GM04504 (cell line): ENCODE measurements at regions not wholly inside any gene's neighbourhood (a gene's known extent, or its start where the extent isn't known, plus 50 kb on each side); places are given as distances from the start of the nearest gene placed in this dataset.

Source experiments
- DNase-seq: peaks from one replicate; pipeline ENCODE4 v3.0.0-alpha.2; 2012; ENCODE audit warnings: low read depth

- DNase-seq, result no peak
Observed at GRCh38 chr4:58935332-58935731, 1825.1 kb upstream of the IGFBP7 start.

DNA sequence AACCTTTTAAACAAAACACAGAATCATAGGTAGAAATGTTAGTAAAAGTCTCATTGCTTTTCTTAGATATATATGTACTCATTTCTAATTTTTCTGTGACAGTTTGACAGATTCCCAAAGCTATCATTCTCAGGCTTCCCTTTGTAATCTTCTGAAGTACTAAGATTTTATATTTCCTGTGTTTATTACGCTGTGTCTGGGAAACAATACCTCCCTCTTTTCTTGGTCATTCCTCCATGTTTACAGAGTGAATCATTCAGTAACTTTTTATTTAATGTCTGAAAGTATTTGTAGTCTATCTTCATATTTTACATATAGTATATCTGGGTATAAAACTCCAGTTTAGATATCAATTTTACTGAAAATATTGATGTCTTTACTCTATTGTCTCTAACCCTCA is 1826.3 kb upstream of the IGFBP7 start:
- no peak for DNase-seq

- DNase-seq, result no peak
Observed at GRCh38 chr4:58940167-58940566, 1830.0 kb upstream of the IGFBP7 start.

- no peak for DNase-seq
Observed at GRCh38 chr4:58941286-58941685, 1831.1 kb upstream of the IGFBP7 start.

GRCh38 chr4:58953575-58953974 is 1843.4 kb upstream of the IGFBP7 start:
- DNase-seq, result no peak

GRCh38 chr4:58957711-58958110 is 1847.5 kb upstream of the IGFBP7 start:
- DNase-seq, result no peak

DNA sequence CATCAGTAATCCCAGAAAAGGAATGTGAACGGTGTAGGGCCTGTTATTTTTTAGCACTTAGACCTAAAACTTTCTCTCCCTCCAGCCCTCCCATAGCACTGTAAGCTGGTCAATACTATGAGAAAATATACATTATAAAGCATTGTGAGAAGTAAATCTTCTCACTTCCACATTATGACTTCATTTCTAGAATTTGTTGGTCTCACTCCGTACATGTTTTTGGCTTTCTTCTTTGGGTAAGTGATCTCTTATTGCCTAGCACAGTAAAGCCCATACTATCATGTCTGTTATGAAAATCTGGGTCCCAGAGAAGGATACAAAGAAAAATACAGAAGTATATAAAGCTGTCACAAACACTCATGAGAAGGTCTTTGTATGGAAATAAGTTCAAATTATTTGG is 1851.1 kb upstream of the IGFBP7 start:
- DNase-seq, result no peak

- no peak for DNase-seq
Observed at GRCh38 chr4:58961925-58962324, 1851.7 kb upstream of the IGFBP7 start.

DNA sequence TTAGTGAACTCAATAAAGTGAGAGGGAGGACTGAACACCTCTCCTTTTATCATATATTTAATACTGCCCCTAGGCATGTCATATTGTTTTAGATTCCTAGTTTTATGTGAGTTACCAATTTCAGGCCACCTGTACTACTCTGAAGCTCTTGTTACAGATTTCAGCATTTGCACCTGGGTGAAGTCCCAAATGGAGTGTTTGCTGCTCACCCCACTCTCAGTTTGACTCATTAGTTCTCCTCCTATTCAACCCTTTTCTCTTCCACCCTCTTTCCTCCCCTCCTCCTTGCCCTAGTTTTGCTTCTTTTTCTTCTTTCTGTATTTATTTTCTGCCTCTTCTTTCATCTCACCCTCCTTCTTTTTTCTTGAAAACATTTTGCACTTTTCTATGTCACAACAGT is 1852.2 kb upstream of the IGFBP7 start:
- DNase-seq, result no peak

GRCh38 chr4:58981828-58982227 is 1871.6 kb upstream of the IGFBP7 start:
- no peak for DNase-seq

- no peak for DNase-seq
Observed at GRCh38 chr4:58983887-58984286, 1873.7 kb upstream of the IGFBP7 start.

GRCh38 chr4:59002148-59002547 is 1892.0 kb upstream of the IGFBP7 start:
- DNase-seq, result no peak

GRCh38 chr4:59024257-59024656 is 1914.1 kb upstream of the IGFBP7 start:
- no peak for DNase-seq

GRCh38 chr4:59037812-59038211 is 1927.6 kb upstream of the IGFBP7 start:
- no peak for DNase-seq

- DNase-seq, result no peak
Observed at GRCh38 chr4:59039046-59039445, 1928.9 kb upstream of the IGFBP7 start.

GRCh38 chr4:59044286-59044900 is 1934.2 kb upstream of the IGFBP7 start:
- no peak for DNase-seq

DNA sequence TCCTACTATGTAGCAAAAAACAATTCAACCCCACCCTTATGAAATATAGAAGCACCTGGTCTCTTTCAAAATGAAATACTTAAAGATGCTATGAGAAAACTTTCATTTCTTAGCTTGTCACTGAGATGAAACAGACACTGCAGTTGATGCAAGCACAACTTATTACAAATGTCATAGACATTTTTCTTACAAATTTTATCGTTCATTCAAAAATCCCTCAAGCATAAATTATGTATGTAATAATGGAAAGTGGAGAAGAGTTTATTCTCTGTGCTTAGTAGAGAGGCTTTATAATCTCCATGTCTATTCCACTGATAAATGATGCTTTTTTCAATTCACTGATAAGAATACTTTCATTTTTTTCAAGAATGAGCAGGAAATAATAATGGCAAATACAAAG is 1943.9 kb upstream of the IGFBP7 start:
- DNase-seq, result no peak

DNA sequence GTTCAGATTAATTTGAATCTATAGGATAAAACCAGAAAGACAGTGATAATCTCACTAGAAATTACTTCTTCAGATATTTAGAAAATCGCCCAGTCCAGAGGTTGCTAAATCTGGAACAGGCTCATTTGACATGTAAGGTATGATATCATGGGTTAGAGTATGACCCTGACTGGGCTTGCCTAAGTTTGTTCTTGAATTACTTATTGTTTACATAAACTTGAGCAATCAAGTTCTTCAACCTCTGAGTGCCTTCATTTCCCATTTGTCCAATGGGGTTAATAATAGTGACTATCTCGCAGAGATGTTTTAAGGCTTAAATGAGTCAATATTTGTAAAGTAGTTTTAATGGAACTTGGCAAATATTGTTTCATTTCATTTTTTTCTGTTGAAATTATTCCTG is 1947.6 kb upstream of the IGFBP7 start:
- DNase-seq, result no peak

DNA sequence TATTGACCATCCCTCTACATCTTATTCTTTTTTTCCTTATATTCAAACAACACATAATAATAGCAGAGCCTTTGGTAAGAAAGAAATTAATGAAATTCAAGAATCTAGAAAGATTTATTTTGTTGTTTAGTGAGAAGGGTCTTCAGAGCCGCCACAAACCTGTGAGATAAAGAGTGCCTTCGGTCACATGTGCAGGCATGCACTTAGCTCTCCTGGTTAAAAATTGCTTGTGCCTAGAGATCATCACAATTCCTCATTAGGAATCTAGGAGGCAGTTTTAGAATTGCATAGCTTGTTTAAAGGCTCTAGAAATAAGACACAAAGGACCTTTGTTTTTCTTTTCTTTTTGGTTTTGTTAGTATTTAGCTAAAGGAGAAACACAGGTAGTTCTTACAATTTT is 1948.4 kb upstream of the IGFBP7 start:
- DNase-seq, result no peak

GRCh38 chr4:59060002-59060846 is 1950.0 kb upstream of the IGFBP7 start:
- DNase-seq, result no peak

GRCh38 chr4:59060895-59061294 is 1950.7 kb upstream of the IGFBP7 start:
- no peak for DNase-seq

- DNase-seq, result no peak
Observed at GRCh38 chr4:59063015-59063720, 1953.0 kb upstream of the IGFBP7 start.
